Limb (tissue), 2 donors: ENCODE measurements at regions not wholly inside any gene's neighbourhood (a gene's known extent, or its start where the extent isn't known, plus 50 kb on each side); places are given as distances from the start of the nearest gene placed in this dataset.
A peak's percentile ranks its signal among the peaks of the same experiment; 100 is the strongest.
"Not testable (repeated sequence)": the region's sequence is repeated elsewhere in the genome, so short reads cannot be mapped to it uniquely, and the experiment has no call there.

Source experiments
- DNase-seq, 2 donors: peaks; one replicate each; pipeline ENCODE4 v3.0.0-alpha.2; 2016; ENCODE audit errors: extremely low spot score in 2 of 2

DNA sequence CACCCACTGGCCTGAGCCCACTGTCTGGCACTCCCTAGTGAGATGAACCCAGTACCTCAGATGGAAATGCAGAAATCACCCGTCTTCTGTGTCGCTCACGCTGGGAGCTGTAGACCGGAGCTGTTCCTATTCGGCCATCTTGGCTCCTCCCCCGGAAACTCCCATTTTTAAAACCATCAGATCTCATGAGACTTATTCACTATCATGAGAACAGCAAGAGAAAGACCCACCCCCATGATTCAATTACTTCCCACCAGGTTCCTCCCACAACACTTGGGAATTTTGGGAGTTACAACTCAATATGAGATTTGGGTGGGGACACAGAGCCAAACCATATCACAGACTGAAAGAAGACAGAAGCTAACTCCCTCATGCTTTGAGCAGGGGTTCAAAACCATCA is 134.5 kb downstream of the SLC39A8 start:
- DNase-seq = not testable (repeated sequence)

DNA sequence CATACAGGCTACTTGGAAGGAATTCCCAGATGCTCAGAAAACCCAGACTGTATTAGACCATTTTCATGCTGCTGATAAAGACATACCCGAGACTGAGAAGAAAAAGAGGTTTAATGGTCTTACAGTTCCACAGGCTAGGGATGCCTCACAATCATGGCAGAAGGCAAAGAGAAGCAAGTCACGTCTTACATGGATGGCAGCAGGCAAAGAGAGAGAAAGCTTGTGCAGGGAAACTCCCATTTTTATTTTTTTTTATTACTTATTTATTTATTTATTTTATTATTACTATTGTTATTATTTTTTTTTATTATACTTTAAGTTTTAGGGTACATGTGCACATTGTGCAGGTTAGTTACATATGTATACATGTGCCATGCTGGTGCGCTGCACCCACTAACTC is 140.6 kb downstream of the SLC39A8 start:
- not testable (repeated sequence) for DNase-seq

GRCh38 chr4:102196221-102196620 is 149.1 kb downstream of the SLC39A8 start:
- DNase-seq = no peak

DNA sequence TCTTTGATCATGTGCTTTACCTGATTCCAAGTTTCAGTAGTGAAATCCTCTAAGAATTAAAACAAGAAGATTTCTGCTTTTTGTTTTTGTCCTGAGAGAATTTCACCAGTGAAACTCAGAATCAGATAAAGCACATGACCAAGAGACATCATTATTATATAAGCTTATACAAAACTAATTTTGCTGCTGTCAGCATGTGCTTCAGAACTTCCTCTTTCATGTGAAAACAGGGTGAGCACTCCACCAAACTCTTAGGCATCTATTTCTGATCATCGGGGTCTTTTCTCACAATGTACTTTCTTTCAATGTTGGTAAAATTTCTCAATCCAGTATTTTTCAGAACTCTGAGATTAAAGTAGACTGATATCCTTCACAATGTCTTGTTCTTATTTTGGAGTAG is 152.1 kb downstream of the SLC39A8 start:
- DNase-seq = no peak

DNA sequence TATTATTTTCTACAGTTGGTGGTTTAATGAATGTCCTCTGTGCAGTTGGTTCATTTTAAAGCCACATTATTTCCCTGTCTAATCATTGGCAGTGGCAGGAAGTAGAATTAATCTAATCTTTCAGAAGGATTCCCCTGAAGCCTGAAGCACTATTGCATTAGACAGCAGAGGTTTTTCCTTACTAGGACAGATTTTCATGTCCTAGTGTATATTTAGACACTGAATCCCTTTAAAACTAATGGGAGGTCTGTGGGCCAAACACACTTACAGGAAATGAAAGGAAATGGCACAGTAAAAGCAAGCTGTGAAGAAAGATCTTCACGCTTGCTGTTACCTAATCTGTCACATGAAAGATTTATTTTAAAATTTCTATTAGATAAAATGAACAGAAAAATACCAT is 165.2 kb downstream of the SLC39A8 start:
- no peak for DNase-seq

DNA sequence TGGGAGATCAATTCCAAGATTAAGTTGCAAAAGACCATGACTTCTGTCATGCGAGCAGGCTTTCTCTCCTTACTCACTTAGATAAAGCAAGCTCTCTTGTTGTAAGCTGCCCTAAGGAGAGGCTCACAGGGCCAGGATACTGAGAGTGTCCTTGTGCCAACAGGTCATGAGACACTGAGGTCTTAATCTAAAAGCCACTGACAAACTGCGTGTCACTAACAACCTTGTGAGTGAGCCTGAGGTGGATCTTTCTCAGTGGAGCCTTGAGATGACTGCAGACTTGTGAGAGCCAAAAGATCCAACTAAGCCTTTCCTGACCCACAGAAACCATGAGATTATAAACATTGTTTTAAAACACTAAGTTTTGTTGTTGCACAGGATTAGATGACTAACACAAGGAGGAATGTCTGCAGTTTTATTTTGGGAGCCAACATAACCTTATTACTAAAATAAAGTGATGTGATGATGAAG is 170.5 kb downstream of the SLC39A8 start:
- no peak for DNase-seq

DNA sequence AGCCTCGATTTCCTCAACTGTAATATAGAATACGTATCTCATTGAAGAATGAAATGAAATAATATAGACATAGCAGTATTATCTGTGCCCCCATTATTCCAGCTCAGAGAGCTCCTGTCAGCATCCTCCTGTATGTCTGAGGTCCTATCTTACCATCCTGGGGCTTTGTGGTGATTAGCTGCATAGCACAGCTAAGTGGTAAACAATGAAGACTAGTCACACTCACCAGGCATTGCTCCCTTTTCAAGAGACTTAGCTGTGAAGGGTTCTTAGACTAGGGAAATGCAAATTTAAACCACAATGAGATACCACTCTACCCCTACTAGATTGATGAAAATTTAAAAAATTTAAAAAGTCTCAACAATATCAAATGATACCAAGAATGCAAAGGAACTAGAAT is 172.9 kb downstream of the SLC39A8 start:
- DNase-seq = no peak

GRCh38 chr4:102170910-102171309 is 174.4 kb downstream of the SLC39A8 start:
- no peak for DNase-seq

DNA sequence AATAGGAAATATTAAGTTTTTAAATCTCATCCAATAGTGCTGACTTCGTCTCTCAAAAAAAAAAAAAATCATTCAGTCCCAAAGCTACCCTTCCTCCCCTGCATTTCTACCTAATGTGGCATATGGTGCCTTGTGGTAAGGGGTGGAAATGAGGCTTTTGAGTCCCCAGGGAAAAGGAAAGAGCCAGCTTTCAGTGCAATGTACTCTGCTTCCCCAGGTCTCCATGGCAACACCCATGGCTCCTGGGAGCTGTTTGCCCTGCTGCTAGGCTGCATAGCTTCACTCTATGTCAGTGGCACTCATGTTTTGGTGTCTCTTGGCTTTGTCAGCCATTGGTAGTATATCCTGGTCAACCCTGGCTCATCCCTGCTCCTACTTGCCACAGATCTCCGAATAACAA is 175.9 kb downstream of the SLC39A8 start:
- peak in 1 of 2 donors; percentile 38 for DNase-seq

- no peak for DNase-seq
Observed at GRCh38 chr4:102168580-102168979, 176.7 kb downstream of the SLC39A8 start.

GRCh38 chr4:102165584-102165983 is 179.7 kb downstream of the SLC39A8 start:
- no peak for DNase-seq

DNA sequence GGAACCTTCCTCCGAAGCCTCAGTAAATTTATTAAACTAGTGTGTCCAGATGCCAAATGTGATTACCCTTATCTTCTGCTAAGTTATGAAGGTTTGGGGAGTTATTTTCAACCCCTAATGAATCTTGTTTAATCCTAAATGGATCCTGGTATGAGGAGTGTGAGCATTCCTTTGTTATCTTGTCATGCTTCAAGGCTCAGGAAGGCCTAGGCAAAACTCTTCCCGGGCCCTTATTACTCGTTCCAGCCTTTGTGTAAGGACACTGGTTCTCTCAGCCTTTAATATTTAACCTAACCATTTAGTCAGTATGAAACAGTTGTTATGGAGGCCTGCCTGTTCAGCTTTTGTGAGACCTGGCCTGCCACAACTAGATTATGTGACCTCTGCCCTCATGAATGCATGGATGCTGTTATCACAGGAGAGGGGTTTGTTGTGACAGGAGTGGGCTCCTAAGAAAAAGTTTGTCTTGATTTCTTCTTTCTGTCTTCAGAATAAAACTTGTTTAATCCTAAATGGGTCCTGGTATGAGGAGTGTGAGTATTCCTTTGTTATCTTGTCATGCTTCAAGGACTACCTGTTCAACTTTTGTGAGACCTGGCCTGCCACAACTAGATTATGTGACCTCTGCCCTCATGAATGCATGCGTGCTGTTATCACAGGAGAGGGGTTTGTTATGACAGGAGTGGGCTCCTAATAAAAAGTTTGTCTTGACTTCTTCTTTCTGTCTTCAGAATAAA is 181.7 kb downstream of the SLC39A8 start:
- no peak for DNase-seq

DNA sequence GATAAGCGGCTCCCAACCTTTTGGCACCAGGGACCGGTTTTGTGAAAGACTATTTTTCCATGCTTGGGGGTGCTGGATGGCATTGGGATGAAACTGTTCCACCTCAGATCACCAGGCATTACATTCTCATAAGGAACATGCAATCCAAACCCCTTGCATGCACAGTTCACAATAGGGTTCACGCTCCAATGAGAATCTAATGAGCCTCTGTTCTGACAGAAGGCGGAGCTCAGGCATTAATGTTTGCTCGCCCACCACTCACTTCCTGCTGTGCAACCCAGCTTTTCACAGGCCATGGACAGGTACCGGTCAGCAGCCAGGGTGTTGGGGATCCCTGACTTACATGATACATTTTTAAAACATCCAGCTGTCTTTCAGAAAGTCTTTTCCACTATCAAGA is 187.3 kb downstream of the SLC39A8 start:
- no peak for DNase-seq

GRCh38 chr4:102153391-102153790 is 191.9 kb downstream of the SLC39A8 start:
- no peak for DNase-seq

GRCh38 chr4:102151696-102152095 is 193.6 kb downstream of the SLC39A8 start:
- no peak for DNase-seq

GRCh38 chr4:102143433-102143832 is 201.8 kb downstream of the SLC39A8 start:
- DNase-seq = no peak

DNA sequence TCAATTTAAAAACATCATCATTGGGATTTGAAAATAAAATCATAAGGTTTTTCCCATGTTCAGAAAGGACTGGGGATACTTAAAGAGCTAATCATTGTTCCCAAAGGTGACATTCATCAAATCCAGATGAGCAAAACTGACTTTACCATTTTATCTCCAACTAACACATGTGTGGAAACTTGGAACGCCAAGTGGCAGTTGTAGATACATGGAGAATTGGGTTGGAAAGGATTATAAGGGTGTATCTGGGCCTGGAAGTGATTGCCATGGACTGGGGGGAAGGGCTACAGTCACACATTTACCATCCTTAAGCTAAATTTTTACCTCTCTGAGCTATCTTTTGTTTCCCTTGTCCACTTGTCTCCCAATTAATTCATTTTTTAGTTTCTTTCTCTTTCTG is 203.4 kb downstream of the SLC39A8 start:
- DNase-seq = no peak

DNA sequence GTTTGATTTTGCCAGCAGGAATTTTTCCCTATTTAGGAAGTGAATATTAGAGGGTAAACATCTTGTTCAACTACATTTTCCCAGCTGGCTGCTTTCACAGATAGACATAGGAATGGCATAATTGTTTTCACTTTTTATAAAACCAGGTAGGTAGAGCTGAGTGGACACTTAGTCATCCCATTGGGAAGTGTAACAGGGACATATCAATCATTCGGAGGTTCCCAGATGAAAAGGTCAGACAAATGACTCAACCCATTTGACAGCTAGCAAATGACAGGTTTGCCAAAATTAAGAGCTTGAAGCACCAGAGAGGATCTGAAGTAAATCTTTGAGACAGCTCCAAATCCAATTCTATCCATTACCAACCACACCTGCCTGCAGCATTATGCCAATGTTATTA is 205.3 kb downstream of the SLC39A8 start:
- no peak for DNase-seq

- DNase-seq = peak in 1 of 2 donors; percentile 61
Observed at GRCh38 chr4:102139132-102139573, 206.1 kb downstream of the SLC39A8 start.

GRCh38 chr4:102137217-102137616 is 208.1 kb downstream of the SLC39A8 start:
- no peak for DNase-seq

GRCh38 chr4:102129810-102130209 is 215.5 kb downstream of the SLC39A8 start:
- no peak for DNase-seq
